Heart left ventricle (tissue), 13 donors: ENCODE measurements at regions not wholly inside any gene's neighbourhood (a gene's known extent, or its start where the extent isn't known, plus 50 kb on each side); places are given as distances from the start of the nearest gene placed in this dataset.
"Not testable (repeated sequence)": the region's sequence is repeated elsewhere in the genome, so short reads cannot be mapped to it uniquely, and the experiment has no call there.

Source experiments
- POLR2A ChIP-seq, 2 donors: fragments of 450-650 bp; IDR thresholded peaks; one replicate each; pipeline ENCODE4 v1.6.1; 2017; ENCODE audit warnings: antibody characterized with exemption in 2 of 2, mild to moderate bottlenecking in 2 of 2, moderate library complexity in 2 of 2
- TF ChIP-seq, protein P1 (sequence below), 12 donors: fragments of 200-600 bp; sonication (generic) in 4 of 12; IDR thresholded peaks; one replicate each; pipeline versions ENCODE4 v1.5.0 to v1.8.0; 2018 to 2022; ENCODE audit warnings: antibody characterized with exemption in 12 of 12, mild to moderate bottlenecking in 5 of 12
- donor health status: ischemic (EF 13 %, LVEDD 7.1; RV severe dilation, severe dysfunction).
- donor health status: DM: no; HTN: yes; CAD: no.
- donor health status: DM: no; HTN: no; CAD: no.
- donor health status: ischemic (EF 25% LVEDD 6.9; RV normal size, moderate dysfunction).
- donor health status: ischemic (EF 25% LVEDD 5.7; RV mildly dilated, moderate dysfunction).
- donor health status: ischemic (EF 35%, LVEDD 5.7; RV mildly dilated, moderate dysfunction).
- donor health status: nonischemic (EF 11% LVEDD 7.7; RV severe dilation, severe dysfunction).
- donor health status: DM: yes; HTN: yes; CAD: no.
- donor health status: PGD.
- donor health status: ischemic (EF 29% LVEDD 5.4; RV normal size, mild dysfunction).
- donor health status: nonischemic (EF 23%, LVEDD 6.1; RV moderate dilation, normal function).

DNA sequence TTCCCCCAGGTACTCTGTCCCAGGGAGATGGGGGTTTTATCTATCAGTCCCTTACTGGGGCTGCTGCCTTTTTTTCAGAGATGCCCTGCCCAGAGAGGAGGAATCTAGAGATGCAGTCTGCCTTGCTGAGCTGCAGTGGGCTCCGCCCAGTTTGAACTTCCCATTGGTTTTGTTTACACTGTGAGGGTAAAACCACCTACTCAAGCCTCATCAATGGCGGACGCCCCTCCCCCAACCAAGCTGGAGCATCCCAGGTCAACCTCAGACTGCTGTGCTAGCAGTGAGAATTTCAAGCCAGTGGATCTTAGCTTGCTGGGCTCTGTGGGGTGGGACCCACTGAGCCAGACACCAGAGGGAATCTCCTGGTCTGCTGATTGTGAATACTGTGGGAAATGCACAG lies 191.0 kb upstream of the MAST4 start:
- TF ChIP-seq, protein P1, sequence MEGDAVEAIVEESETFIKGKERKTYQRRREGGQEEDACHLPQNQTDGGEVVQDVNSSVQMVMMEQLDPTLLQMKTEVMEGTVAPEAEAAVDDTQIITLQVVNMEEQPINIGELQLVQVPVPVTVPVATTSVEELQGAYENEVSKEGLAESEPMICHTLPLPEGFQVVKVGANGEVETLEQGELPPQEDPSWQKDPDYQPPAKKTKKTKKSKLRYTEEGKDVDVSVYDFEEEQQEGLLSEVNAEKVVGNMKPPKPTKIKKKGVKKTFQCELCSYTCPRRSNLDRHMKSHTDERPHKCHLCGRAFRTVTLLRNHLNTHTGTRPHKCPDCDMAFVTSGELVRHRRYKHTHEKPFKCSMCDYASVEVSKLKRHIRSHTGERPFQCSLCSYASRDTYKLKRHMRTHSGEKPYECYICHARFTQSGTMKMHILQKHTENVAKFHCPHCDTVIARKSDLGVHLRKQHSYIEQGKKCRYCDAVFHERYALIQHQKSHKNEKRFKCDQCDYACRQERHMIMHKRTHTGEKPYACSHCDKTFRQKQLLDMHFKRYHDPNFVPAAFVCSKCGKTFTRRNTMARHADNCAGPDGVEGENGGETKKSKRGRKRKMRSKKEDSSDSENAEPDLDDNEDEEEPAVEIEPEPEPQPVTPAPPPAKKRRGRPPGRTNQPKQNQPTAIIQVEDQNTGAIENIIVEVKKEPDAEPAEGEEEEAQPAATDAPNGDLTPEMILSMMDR (IDR thresholded peaks at IDR 0.05) = not testable (repeated sequence)
- not testable (repeated sequence) for TF ChIP-seq POLR2A (IDR thresholded peaks at IDR 0.05)
